Endothelial cell of umbilical vein (primary cell): ENCODE measurements at regions not wholly inside any gene's neighbourhood (a gene's known extent, or its start where the extent isn't known, plus 50 kb on each side); places are given as distances from the start of the nearest gene placed in this dataset.
"Not testable (repeated sequence)": the region's sequence is repeated elsewhere in the genome, so short reads cannot be mapped to it uniquely, and the experiment has no call there.

ENCODE experiments used
- BruUV-seq: library from RNA; stranded (reverse); fragments of 400-500 nt; replicated peaks from 2 replicates; lab custom pipeline; 2021; lab: Mats Ljungman, UMichigan
- CTCF ChIA-PET: fragments of 300-600, 350-600 bp; sonication (Branson Sonifier 250); formaldehyde crosslinking; loops from one replicate; lab custom pipeline; 2021; ENCODE audit warnings: antibody characterized with exemption, inconsistent platforms; lab: Charles Lee
- POLR2A ChIA-PET: fragments of 300-600, 350-600 bp; sonication (Branson Sonifier 250); formaldehyde crosslinking; loops from one replicate; lab custom pipeline; 2021; ENCODE audit warnings: antibody characterized with exemption, inconsistent platforms; lab: Charles Lee
- DNase-seq: peaks from one replicate; pipeline ENCODE4 v3.0.0-alpha.2; 2011; ENCODE audit warnings: low read depth, low spot score
- FAIRE-seq: peaks from 2 replicates; lab custom pipeline; 2011; peaks lifted over from hg19 to GRCh38; lab: Jason Lieb, UNC
- H2AFZ ChIP-seq: 2 replicates; pipeline ENCODE4 v1.6.0; 2012; ENCODE audit warnings: low read depth, low read length, control low read depth, inconsistent platforms
- H3K27ac ChIP-seq: 2 replicates; pipeline ENCODE4 v1.5.1; 2011; ENCODE audit warnings: low read depth, mild to moderate bottlenecking, control low read depth, low read length, moderate library complexity; ENCODE audit not compliant: insufficient read depth
- H3K27me3 ChIP-seq, 2 experiments: 2 replicates each; pipeline versions ENCODE4 v1.6.0 to v1.6.1; 2011; ENCODE audit warnings: low read length in 2 of 2, mixed read lengths in 1 of 2; ENCODE audit not compliant: control insufficient read depth in 2 of 2, insufficient read depth in 2 of 2
- H3K36me3 ChIP-seq, 2 experiments: 2 replicates in 1 of 2; 3 replicates in 1 of 2; pipeline ENCODE4 v1.5.1; 2011; ENCODE audit warnings: low read length in 2 of 2, mild to moderate bottlenecking in 1 of 2, moderate library complexity in 1 of 2; ENCODE audit not compliant: control insufficient read depth in 2 of 2, insufficient read depth in 2 of 2; ENCODE audit errors: extremely low read depth in 1 of 2
- H3K4me1 ChIP-seq: 3 replicates; pipeline ENCODE4 v1.5.1; 2011; ENCODE audit warnings: mild to moderate bottlenecking, low read length; ENCODE audit not compliant: control insufficient read depth, insufficient read depth; ENCODE audit errors: extremely low read depth
- H3K4me2 ChIP-seq: 2 replicates; pipeline ENCODE4 v1.6.1; 2011; ENCODE audit warnings: low read length, control low read depth, mixed read lengths; ENCODE audit not compliant: insufficient read depth
- H3K4me3 ChIP-seq, 3 experiments: fragments of 200-600 bp in 1 of 3; sonication (generic), shearing (Covaris generic) in 1 of 3; replicated peaks in 1 of 3; 2 replicates each; pipeline ENCODE4 v1.5.1; 2011 to 2016; ENCODE audit warnings: control low read depth in 3 of 3, low read length in 3 of 3, mild to moderate bottlenecking in 2 of 3, inconsistent platforms in 1 of 3, low read depth in 1 of 3, moderate library complexity in 1 of 3; ENCODE audit not compliant: insufficient read depth in 1 of 3
- H3K79me2 ChIP-seq: 2 replicates; pipeline ENCODE4 v1.6.0; 2012; ENCODE audit warnings: low read length, inconsistent platforms; ENCODE audit not compliant: control insufficient read depth, insufficient read depth
- H3K9ac ChIP-seq: replicated peaks from 2 replicates; pipeline ENCODE3; 2011; ENCODE audit warnings: low read length, control low read depth; ENCODE audit not compliant: insufficient read depth; ENCODE audit errors: extremely low read depth
- H3K9me1 ChIP-seq: replicated peaks from 3 replicates; pipeline ENCODE4 v1.6.0; 2011; ENCODE audit warnings: mild to moderate bottlenecking, low read length; ENCODE audit not compliant: control insufficient read depth, insufficient read depth; ENCODE audit errors: extremely low read depth
- H3K9me3 ChIP-seq: replicated peaks from 2 replicates; pipeline ENCODE4 v1.5.1; 2012; ENCODE audit warnings: low read length, inconsistent platforms; ENCODE audit not compliant: control insufficient read depth, insufficient read depth
- H4K20me1 ChIP-seq: replicated peaks from 2 replicates; pipeline ENCODE3; 2011; ENCODE audit warnings: mild to moderate bottlenecking, low read length; ENCODE audit not compliant: control insufficient read depth, insufficient read depth; ENCODE audit errors: extremely low read depth
- CTCF ChIP-seq, 2 donors: IDR thresholded peaks; 1 replicate in 1 of 2; 2 replicates in 1 of 2; pipeline ENCODE4 v1.5.1; 2011; ENCODE audit warnings: low read length in 2 of 2, mild to moderate bottlenecking in 2 of 2, moderate library complexity in 2 of 2, control low read depth in 1 of 2, inconsistent platforms in 1 of 2, low read depth in 1 of 2; ENCODE audit not compliant: insufficient read depth in 1 of 2; ENCODE audit errors: extremely low read depth in 1 of 2
- EZH2 ChIP-seq: IDR thresholded peaks from 2 replicates; pipeline ENCODE4 v1.6.1; 2012; ENCODE audit warnings: borderline replicate concordance, low read depth, mild to moderate bottlenecking, moderate library complexity, low read length, inconsistent platforms; ENCODE audit not compliant: severe bottlenecking
- FOS ChIP-seq: IDR thresholded peaks from 2 replicates; pipeline ENCODE4 v1.6.1; 2011; ENCODE audit warnings: mild to moderate bottlenecking, low read length, moderate library complexity, borderline replicate concordance; ENCODE audit not compliant: insufficient read depth
- GATA2 ChIP-seq: IDR thresholded peaks from 2 replicates; pipeline ENCODE4 v1.7.0; 2011; ENCODE audit warnings: low read depth, mild to moderate bottlenecking, moderate library complexity, mixed read lengths, low read length; ENCODE audit not compliant: insufficient read length, insufficient read depth
- JUN ChIP-seq: IDR thresholded peaks from 2 replicates; pipeline ENCODE4 v1.6.1; 2011; ENCODE audit warnings: borderline replicate concordance, low read depth; ENCODE audit not compliant: insufficient read length, insufficient read depth
- MAX ChIP-seq: IDR thresholded peaks from 2 replicates; pipeline ENCODE4 v1.6.1; 2011; ENCODE audit not compliant: insufficient read depth, insufficient read length
- MYC ChIP-seq: IDR thresholded peaks from one replicate; pipeline ENCODE4 v1.6.1; 2011; ENCODE audit warnings: mild to moderate bottlenecking, low read depth, low read length
- POLR2A ChIP-seq: IDR thresholded peaks from 2 replicates; pipeline ENCODE4 v1.6.1; 2012; ENCODE audit warnings: low read depth, mild to moderate bottlenecking, control low read depth, low read length
- POLR2AphosphoS5 ChIP-seq: IDR thresholded peaks from 2 replicates; pipeline ENCODE4 v1.6.1; 2012; ENCODE audit warnings: low read depth, mild to moderate bottlenecking, control low read depth, low read length, moderate library complexity; ENCODE audit not compliant: insufficient read depth
- dilution Hi-C: fragments of 300-500 bp; cut with MboI; formaldehyde crosslinking; loops from one replicate; pipeline ENCODE4 v1.15.0; 2019; ENCODE audit warnings: low sequenced_read_pairs; ENCODE audit not compliant: extremely low pct_ligation_motif_present
- intact Hi-C: fragments of 100-400 bp; cut with micrococcal nuclease; formaldehyde crosslinking; loops from one replicate; pipeline ENCODE4 v1.10.0; 2022

- H3K4me1 ChIP-seq = no peaks in the 10 kb centered on the region
- no peak for DNase-seq
- no peak for TF ChIP-seq MYC
- TF ChIP-seq MAX = no peak
- TF ChIP-seq JUN = no peak
- TF ChIP-seq POLR2AphosphoS5 = no peak
- TF ChIP-seq FOS = no peak
- no peak for TF ChIP-seq CTCF (IDR thresholded peaks at IDR 0.05; ENCODE audit: extremely low read depth in 1 of 2, insufficient read depth in 1 of 2, low read depth in 1 of 2, low read length in 2 of 2)
- no peak for TF ChIP-seq GATA2
- TF ChIP-seq POLR2A = no peak
- TF ChIP-seq EZH2 = no peak
- H3K9ac ChIP-seq = no peak overlapping the region
- ChIA-PET POLR2A (no interaction called here), CTCF (no interaction called here)
- no peaks in the 10 kb centered on the region for H3K36me3 ChIP-seq
- no peaks in the 10 kb centered on the region for H4K20me1 ChIP-seq
- no peaks in the 10 kb centered on the region for H3K9me1 ChIP-seq
- no TSS peak for BruUV-seq
- FAIRE-seq = no peak
- no peak overlapping the region for H3K4me2 ChIP-seq
- H3K79me2 ChIP-seq = no peaks in the 10 kb centered on the region
- H3K27ac ChIP-seq = no peak overlapping the region
- H3K27me3 ChIP-seq = no peaks in the 10 kb centered on the region
- intact Hi-C loops (no loop called here), dilution Hi-C loops (no loop called here)
- no peaks in the 10 kb centered on the region for H3K9me3 ChIP-seq
- H2AFZ ChIP-seq = no peak overlapping the region
- H3K4me3 ChIP-seq = no peak overlapping the region
Observed at GRCh38 chr1:222181191-222181590, 366.7 kb downstream of the HHIPL2 start.

- H3K27ac ChIP-seq, POLR2A ChIA-PET, FAIRE-seq: not testable (repeated sequence)
Observed at GRCh38 chr1:222177496-222177895, 370.4 kb downstream of the HHIPL2 start.

More at GRCh38 chr1:222177496-222177895, 370.4 kb downstream of the HHIPL2 start:
- H3K9me1 ChIP-seq, H3K36me3 ChIP-seq, H3K4me3 ChIP-seq, BruUV-seq, H3K4me2 ChIP-seq, H3K4me1 ChIP-seq, intact Hi-C loops, H3K27me3 ChIP-seq, H3K79me2 ChIP-seq, DNase-seq, CTCF ChIA-PET, H3K9me3 ChIP-seq, H4K20me1 ChIP-seq, dilution Hi-C loops, H2AFZ ChIP-seq, H3K9ac ChIP-seq: not testable (repeated sequence)
